HG02885 (cell line): ENCODE measurements at regions not wholly inside any gene's neighbourhood (a gene's known extent, or its start where the extent isn't known, plus 50 kb on each side); places are given as distances from the start of the nearest gene placed in this dataset.
"Not testable (repeated sequence)": the region's sequence is repeated elsewhere in the genome, so short reads cannot be mapped to it uniquely, and the experiment has no call there.

Experiments
- ATAC-seq: cut with Tn5 transposase; IDR thresholded peaks from one replicate; pipeline ENCODE4 v1.9.1; 2021; ENCODE audit warnings: mild to moderate bottlenecking; ENCODE audit not compliant: unreplicated experiment, poor library complexity

GRCh38 chr2:144133936-144134665, 385.8 kb downstream of the ZEB2 start:
- ATAC-seq, result no peak

- ATAC-seq, result no peak
Measured at GRCh38 chr2:144132357-144132756, 387.6 kb downstream of the ZEB2 start.

- ATAC-seq, result no peak
Measured at GRCh38 chr2:144131042-144131441, 388.9 kb downstream of the ZEB2 start.

GRCh38 chr2:144130551-144130950, 389.4 kb downstream of the ZEB2 start:
- ATAC-seq, result no peak

- no peak for ATAC-seq
Measured at GRCh38 chr2:144128130-144128746, 391.7 kb downstream of the ZEB2 start.

- ATAC-seq, result no peak
Measured at GRCh38 chr2:144127693-144128092, 392.2 kb downstream of the ZEB2 start.

GRCh38 chr2:144126302-144126701, 393.6 kb downstream of the ZEB2 start:
- ATAC-seq, result no peak

GRCh38 chr2:144125751-144126150, 394.2 kb downstream of the ZEB2 start:
- no peak for ATAC-seq

GRCh38 chr2:144124882-144125281, 395.0 kb downstream of the ZEB2 start:
- ATAC-seq, result no peak

GRCh38 chr2:144120487-144120886, 399.4 kb downstream of the ZEB2 start:
- no peak for ATAC-seq

GRCh38 chr2:144117086-144117485, 402.8 kb downstream of the ZEB2 start:
- no peak for ATAC-seq

- no peak for ATAC-seq
Measured at GRCh38 chr2:144115739-144116291, 404.1 kb downstream of the ZEB2 start.

GRCh38 chr2:144114760-144115159, 405.2 kb downstream of the ZEB2 start:
- ATAC-seq, result no peak

GRCh38 chr2:144111437-144111836, 408.5 kb downstream of the ZEB2 start:
- no peak for ATAC-seq

- ATAC-seq, result not testable (repeated sequence)
Measured at GRCh38 chr2:144106104-144106503, 413.8 kb downstream of the ZEB2 start.

- no peak for ATAC-seq
Measured at GRCh38 chr2:144102386-144102785, 417.5 kb downstream of the ZEB2 start.

- peak; percentile 61 for ATAC-seq
Measured at GRCh38 chr2:144099780-144100377, 420.0 kb downstream of the ZEB2 start.

- no peak for ATAC-seq
Measured at GRCh38 chr2:144099340-144099739, 420.6 kb downstream of the ZEB2 start.

- ATAC-seq, result no peak
Measured at GRCh38 chr2:144097440-144098225, 422.3 kb downstream of the ZEB2 start.

GRCh38 chr2:144096531-144096930, 423.4 kb downstream of the ZEB2 start:
- ATAC-seq, result no peak
